Common myeloid progenitor, CD34-positive (primary cell): ENCODE measurements at regions not wholly inside any gene's neighbourhood (a gene's known extent, or its start where the extent isn't known, plus 50 kb on each side); places are given as distances from the start of the nearest gene placed in this dataset.
A peak's percentile ranks its signal among the peaks of the same experiment; 100 is the strongest.

ENCODE experiments used
- CTCF ChIA-PET: fragments of 350-600 bp; sonication (Branson Sonifier 250); formaldehyde crosslinking; loops from one replicate; lab custom pipeline; 2021; ENCODE audit warnings: antibody characterized with exemption; lab: Charles Lee
- POLR2A ChIA-PET: fragments of 350-600 bp; sonication (Branson Sonifier 250); formaldehyde crosslinking; loops from one replicate; lab custom pipeline; 2021; ENCODE audit warnings: antibody characterized with exemption; lab: Charles Lee
- DNase-seq, 3 donors: peaks; one replicate each; pipeline versions ENCODE4 v3.0.0 to v3.0.0-alpha.2; 2013
- H3K27ac ChIP-seq, 2 experiments: 1 replicate in 1 of 2; 2 replicates in 1 of 2; pipeline ENCODE4 v1.7.0; 2013; ENCODE audit warnings: inconsistent platforms in 2 of 2, low read length in 2 of 2, mild to moderate bottlenecking in 2 of 2, low read depth in 1 of 2, moderate library complexity in 1 of 2; ENCODE audit not compliant: severe bottlenecking in 2 of 2, insufficient read depth in 1 of 2, poor library complexity in 1 of 2
- H3K27me3 ChIP-seq, 5 experiments: replicated peaks in 2 of 5; 1 replicate in 3 of 5; 2 replicates in 2 of 5; pipeline versions ENCODE4 v1.6.1 to v1.7.0; 2013; ENCODE audit warnings: low read length in 4 of 5, mild to moderate bottlenecking in 2 of 5, moderate library complexity in 2 of 5, inconsistent platforms in 1 of 5; ENCODE audit not compliant: insufficient read depth in 5 of 5, control insufficient read depth in 4 of 5
- H3K36me3 ChIP-seq, 4 experiments: 1 replicate in 2 of 4; 2 replicates in 2 of 4; pipeline versions ENCODE4 v1.6.1 to v1.7.0; 2013; ENCODE audit warnings: low read length in 3 of 4, control low read depth in 1 of 4, mild to moderate bottlenecking in 1 of 4; ENCODE audit not compliant: control insufficient read depth in 4 of 4, insufficient read depth in 4 of 4
- H3K4me1 ChIP-seq, 4 experiments: 1 replicate in 3 of 4; 2 replicates in 1 of 4; pipeline versions ENCODE4 v1.6.1 to v1.7.1; 2013; ENCODE audit warnings: low read length in 3 of 4, mild to moderate bottlenecking in 3 of 4, control low read depth in 1 of 4, inconsistent platforms in 1 of 4, moderate library complexity in 1 of 4; ENCODE audit not compliant: control insufficient read depth in 4 of 4, insufficient read depth in 4 of 4; ENCODE audit errors: control extremely low read depth in 1 of 4
- H3K4me3 ChIP-seq, 7 experiments: 1 replicate in 4 of 7; 2 replicates in 3 of 7; pipeline versions ENCODE4 v1.5.1 to v1.7.0; 2013; ENCODE audit warnings: mild to moderate bottlenecking in 7 of 7, low read length in 6 of 7, moderate library complexity in 6 of 7, inconsistent platforms in 2 of 7, low read depth in 2 of 7, control low read depth in 1 of 7; ENCODE audit not compliant: insufficient read depth in 4 of 7, control insufficient read depth in 1 of 7; ENCODE audit errors: extremely low read depth in 1 of 7
- H3K9me3 ChIP-seq, 5 experiments: 1 replicate in 4 of 5; 2 replicates in 1 of 5; pipeline versions ENCODE4 v1.6.1 to v1.7.1; 2013; ENCODE audit warnings: low read length in 4 of 5, mild to moderate bottlenecking in 2 of 5, inconsistent platforms in 1 of 5, low read depth in 1 of 5, moderate library complexity in 1 of 5; ENCODE audit not compliant: control insufficient read depth in 4 of 5, insufficient read depth in 2 of 5; ENCODE audit errors: control extremely low read depth in 1 of 5
- WGBS: methylation state at CpG from one replicate; pipeline ENCODE4 v1.1.5; 2013; ENCODE audit not compliant: insufficient coverage; 5-methylcytosine and 5-hydroxymethylcytosine counted together

DNA sequence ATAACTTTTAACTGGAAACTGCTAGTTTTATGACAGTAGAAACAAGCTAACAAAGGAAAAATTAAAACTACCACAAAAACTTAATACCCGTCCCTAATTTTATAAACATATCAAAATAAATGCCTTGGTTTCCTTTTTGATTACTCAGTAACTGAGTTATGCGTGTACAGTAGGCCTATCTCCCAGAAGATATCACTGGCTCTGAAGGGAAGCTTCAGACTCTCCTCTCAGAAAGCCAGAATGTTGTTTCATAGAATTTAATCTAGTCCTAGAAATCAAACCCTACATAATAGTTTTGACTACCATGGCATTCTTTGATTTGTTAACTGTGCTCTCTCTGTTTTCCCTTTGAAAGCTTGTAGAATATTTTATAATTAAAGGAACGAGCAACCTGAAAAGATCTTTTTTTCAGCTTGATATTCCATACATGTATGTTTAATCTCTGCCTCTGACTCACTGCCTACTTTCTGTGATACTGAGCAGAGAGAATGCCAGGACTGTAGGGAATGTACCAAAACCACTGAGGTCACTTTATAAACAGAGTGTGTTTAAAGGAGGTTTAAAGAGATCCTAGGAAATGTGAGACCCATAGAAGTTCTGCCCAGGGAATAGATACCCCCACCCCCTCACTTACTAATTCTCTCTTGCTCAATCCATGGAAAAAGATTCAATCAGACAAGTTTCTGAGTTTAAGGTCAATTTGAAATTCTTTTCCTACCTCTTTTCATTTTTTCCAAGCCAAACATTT, 311.5 kb downstream of the HDGFL1 start:
- Histone ChIP-seq H3K9me3 (no peaks in the 10 kb centered on the region), H3K27ac (no peak overlapping the region), H3K36me3 (no peaks in the 10 kb centered on the region), H3K27me3 (no peaks in the 10 kb centered on the region), H3K4me1 (peaks cover 3 to 29% (median 21%) of the 10 kb centered on the region in 4 experiments), H3K4me3 (no peak overlapping the region)
- DNase-seq = no peak
- ChIA-PET CTCF (no interaction called here), POLR2A (no interaction called here)
- 80% methylated on average over 1 of the region's 3 CpGs for WGBS

DNA sequence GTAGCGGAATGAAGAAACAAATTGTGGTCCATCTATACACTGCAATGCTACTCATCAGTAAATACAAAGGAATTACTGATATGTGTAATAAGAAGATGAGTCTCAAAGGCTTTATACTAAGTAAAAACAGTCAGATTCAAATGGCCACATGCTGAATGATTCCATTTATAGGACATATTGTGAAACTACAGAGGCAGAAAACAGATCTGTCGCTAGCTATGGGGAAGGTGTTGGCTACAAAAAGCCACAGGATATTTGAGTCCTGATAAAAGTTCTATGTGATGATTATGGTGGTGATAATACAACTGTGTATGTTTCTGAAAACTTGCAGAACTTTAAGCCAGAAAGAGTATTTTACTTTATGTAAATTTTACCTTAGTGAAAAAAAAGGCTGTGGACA, 313.2 kb downstream of the HDGFL1 start:
- whole genome bisulfite sequencing = no CpG with 5 or more reads among the region's 2 CpGs
- Histone ChIP-seq H3K4me3 (peak overlapping the region in 1 of 7 experiments; percentile 16), H3K27ac (no peak overlapping the region), H3K36me3 (no peaks in the 10 kb centered on the region), H3K9me3 (no peaks in the 10 kb centered on the region), H3K27me3 (no peaks in the 10 kb centered on the region), H3K4me1 (peaks cover 3 to 29% (median 21%) of the 10 kb centered on the region in 4 experiments)
- POLR2A ChIA-PET = no interaction called here
- CTCF ChIA-PET = no interaction called here
- DNase-seq = peak in 2 of 3 donors; percentile 24 to 44

DNA sequence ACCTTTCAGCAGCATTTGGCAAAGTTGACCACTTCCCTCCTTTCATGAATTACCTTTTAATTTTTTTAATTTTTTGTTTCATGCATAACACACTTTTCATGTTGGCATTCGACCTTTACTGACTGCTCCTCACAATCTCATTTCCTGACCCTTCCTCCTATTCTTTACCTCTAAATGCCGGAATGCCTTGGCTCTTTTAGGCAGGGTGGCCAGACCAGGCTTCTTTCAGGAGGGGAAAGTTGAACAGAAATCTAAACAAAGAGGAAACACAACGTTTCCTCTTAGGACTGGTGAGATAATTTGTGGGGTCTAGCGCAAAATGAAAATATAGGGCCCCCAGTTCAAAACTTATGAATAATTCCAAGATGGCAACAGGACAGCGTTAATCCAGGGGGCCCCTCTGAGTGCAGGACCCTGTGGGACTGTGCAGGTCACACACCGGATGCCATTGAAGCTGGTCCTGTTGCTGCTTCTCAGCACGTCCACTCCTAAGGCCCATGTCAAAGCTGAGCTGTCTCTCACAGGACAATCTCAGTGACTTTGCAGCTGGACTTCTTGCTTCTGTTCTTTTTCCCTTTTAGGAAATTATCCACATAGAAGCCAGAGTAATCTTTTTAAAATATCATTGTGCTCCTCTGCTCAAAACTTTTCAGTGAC, 313.8 kb downstream of the HDGFL1 start:
- DNase-seq = peak in 2 of 3 donors; percentile 31 to 60
- H3K36me3 ChIP-seq = no peaks in the 10 kb centered on the region
- H3K4me1 ChIP-seq = peaks cover 3 to 29% (median 21%) of the 10 kb centered on the region in 4 experiments
- no peaks in the 10 kb centered on the region for H3K27me3 ChIP-seq
- H3K4me3 ChIP-seq = peak overlapping the region in 1 of 7 experiments; percentile 12
- H3K9me3 ChIP-seq = no peaks in the 10 kb centered on the region
- ChIA-PET CTCF (no interaction called here), POLR2A (no interaction called here)
- H3K27ac ChIP-seq = peak overlapping the region in 1 of 2 experiments; percentile 28
- WGBS = 13% methylated on average over 4 of the region's 7 CpGs

DNA sequence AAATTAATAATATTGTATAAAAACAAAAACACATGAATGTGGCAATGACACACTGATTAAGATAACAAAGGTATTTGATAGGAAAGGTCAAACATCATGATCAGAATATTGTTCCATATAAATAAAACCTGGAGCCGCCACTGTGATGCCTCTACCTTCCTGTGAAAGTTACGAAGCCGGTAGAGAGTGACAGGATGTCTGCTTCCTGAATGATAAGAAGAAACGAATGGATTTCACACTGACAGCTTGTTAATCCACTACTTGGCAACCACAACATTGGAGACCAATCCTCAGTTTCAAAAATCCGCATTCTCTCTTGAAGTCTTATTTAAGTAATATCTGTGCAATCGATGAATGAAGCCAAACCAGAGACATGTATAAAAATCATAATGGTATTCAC, 315.1 kb downstream of the HDGFL1 start:
- ChIA-PET CTCF (no interaction called here), POLR2A (no interaction called here)
- Histone ChIP-seq H3K9me3 (no peaks in the 10 kb centered on the region), H3K27ac (peak overlapping the region in 1 of 2 experiments; percentile 28), H3K36me3 (no peaks in the 10 kb centered on the region), H3K4me3 (peak overlapping the region in 2 of 7 experiments; percentile 33 to 36), H3K27me3 (no peaks in the 10 kb centered on the region), H3K4me1 (peaks cover 3 to 29% (median 21%) of the 10 kb centered on the region in 4 experiments)
- DNase-seq = peak; percentile 74 to 96 (median 91)
- no CpG with 5 or more reads among the region's 6 CpGs for WGBS

DNA sequence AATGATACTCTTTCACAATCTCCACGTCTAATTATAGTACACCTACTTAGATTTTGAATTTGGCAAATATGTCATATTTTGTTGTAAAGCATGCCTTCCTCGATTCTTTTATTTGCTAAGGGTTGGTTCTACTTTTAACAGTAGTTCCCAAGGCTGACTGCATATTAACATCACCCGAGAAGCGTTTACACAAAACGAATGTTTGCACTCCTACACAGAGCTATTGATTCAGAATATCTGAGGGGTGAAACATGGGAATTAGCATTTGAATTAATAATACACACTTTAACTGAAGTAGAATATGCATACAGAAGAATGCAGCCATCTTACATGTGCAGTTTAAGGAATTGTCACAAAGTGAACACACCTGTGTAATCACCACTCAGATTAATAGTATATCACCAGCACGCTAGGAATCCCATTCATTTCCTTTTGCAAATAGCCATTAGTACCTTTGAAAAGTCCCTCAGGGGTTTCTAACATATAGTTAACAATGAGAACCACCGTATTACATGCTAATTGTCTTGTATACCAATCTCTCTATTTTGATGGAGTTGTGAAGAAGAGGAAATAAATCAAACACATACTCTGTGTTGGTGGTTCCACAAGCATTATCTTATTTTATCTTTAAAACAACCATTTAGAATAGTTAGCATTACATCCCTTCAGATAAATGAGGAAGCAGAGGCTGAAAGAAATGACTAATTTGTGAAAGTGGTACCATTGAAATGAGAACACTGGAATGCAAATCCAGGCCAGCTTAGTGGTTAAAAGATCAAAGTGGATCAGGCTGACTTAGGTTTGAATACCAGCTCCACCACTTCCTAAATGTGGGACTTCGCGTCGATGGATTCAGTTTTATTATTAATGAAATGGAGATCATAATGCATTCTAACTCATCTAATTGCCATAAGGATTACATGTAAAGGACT, 317.6 kb downstream of the HDGFL1 start:
- no peaks in the 10 kb centered on the region for H3K36me3 ChIP-seq
- H3K27me3 ChIP-seq = no peaks in the 10 kb centered on the region
- ChIA-PET POLR2A (no interaction called here), CTCF (no interaction called here)
- no peak overlapping the region for H3K27ac ChIP-seq
- no peak overlapping the region for H3K4me3 ChIP-seq
- no peaks in the 10 kb centered on the region for H3K9me3 ChIP-seq
- peak in 2 of 3 donors; percentile 17 to 32 for DNase-seq
- H3K4me1 ChIP-seq = peaks cover 3 to 29% (median 22%) of the 10 kb centered on the region in 4 experiments
- WGBS = 100% methylated on average over 3 of the region's 10 CpGs

DNA sequence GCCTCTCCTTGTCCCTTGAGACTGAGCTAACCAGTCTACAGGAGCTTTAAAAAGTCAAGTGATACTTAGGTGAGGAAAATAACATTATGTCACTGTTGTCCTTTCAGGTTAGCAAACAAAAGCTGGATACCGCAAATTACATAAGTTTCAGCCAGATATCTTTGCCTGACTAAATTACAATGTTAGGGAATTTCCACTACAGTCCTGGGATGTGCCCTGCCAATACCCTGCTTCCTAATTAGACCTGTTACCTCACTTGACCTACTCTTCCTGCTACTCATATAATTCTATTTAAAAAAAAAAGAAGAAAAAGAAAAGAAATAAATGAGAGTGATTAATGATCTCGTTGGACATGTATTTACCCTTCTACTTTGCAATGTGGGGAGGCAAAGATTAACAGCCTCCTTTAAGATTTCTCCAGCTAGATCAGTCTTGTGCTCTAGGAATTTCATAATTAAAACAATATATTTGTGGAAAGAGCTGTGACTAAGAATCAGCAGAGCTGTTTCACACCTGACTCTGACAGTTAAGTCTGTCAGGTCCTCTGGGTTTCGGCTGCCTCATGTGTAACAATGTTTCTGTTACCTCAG, 318.9 kb downstream of the HDGFL1 start:
- 95% methylated on average over 2 of the region's 3 CpGs for WGBS
- H3K36me3 ChIP-seq = no peaks in the 10 kb centered on the region
- peaks cover 0 to 21% (median 14%) of the 10 kb centered on the region in 4 experiments for H3K4me1 ChIP-seq
- no peak overlapping the region for H3K27ac ChIP-seq
- no peak overlapping the region for H3K4me3 ChIP-seq
- DNase-seq = no peak
- ChIA-PET POLR2A (interaction anchor here (0.6 kb wide), 1 partner anchor 535 kb away, joined by 4 read pairs; no protein-coding TSS in a partner anchor), CTCF (interaction anchor here (0.7 kb wide), 1 partner anchor 10 kb away, joined by 3 read pairs; no protein-coding TSS in a partner anchor)
- H3K9me3 ChIP-seq = no peaks in the 10 kb centered on the region
- no peaks in the 10 kb centered on the region for H3K27me3 ChIP-seq
